ENCODE measurements at regions not wholly inside any gene's neighbourhood (a gene's known extent, or its start where the extent isn't known, plus 50 kb on each side); places are given as distances from the start of the nearest gene placed in this dataset.
A peak's percentile ranks its signal among the peaks of the same experiment; 100 is the strongest.

DNA sequence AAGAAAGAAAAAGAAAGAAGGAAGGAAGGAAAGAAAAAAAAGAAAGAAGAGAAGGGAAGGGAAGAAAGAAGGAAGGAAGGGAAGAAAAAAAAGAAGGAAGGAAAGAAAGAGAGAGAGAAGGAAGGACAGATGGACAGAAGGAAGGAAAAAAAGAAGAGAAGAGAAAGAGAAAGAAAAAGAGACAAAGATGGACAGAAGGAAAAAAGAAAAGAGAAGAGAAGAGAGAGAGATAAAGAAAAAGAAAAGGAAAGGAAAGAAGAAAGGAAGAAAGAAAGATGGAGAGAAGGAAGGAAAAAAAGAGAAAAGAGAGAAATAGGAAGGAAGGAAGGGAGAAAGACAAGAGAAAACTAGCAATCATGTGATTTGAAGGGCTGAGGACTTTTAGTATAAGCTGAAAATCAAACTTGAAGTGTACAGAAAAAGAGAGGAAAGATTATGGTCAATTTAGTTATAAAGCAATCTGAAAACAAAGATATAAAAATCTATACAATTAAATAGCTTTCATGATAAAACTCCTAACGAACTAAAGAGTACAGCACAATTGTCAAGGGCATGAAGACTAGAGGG, 115.3 kb downstream of the LTN1 start:
- BruUV-seq (replicated peaks), result no TSS peak
- Mint-ChIP-seq H3K9me3 (ENCODE audit: unreplicated experiment) (no peaks in the 10 kb centered on the region), H3K27ac (ENCODE audit: low read depth, unreplicated experiment) (peak overlapping the region; percentile 1), H3K4me1 (ENCODE audit: insufficient read depth, unreplicated experiment) (no peaks in the 10 kb centered on the region), H3K4me3 (ENCODE audit: unreplicated experiment) (no peak overlapping the region), H3K36me3 (ENCODE audit: insufficient read depth, unreplicated experiment) (peaks cover 51% of the 10 kb centered on the region), H3K27me3 (ENCODE audit: insufficient read depth, unreplicated experiment) (no peaks in the 10 kb centered on the region)
- ChIA-PET CTCF (no interaction called here), POLR2A (no interaction called here)
- DNase-seq (ENCODE audit: unreplicated experiment), result no peak
- intact Hi-C loops (cut with micrococcal nuclease), result no loop called here
- TF ChIP-seq, protein P1, sequence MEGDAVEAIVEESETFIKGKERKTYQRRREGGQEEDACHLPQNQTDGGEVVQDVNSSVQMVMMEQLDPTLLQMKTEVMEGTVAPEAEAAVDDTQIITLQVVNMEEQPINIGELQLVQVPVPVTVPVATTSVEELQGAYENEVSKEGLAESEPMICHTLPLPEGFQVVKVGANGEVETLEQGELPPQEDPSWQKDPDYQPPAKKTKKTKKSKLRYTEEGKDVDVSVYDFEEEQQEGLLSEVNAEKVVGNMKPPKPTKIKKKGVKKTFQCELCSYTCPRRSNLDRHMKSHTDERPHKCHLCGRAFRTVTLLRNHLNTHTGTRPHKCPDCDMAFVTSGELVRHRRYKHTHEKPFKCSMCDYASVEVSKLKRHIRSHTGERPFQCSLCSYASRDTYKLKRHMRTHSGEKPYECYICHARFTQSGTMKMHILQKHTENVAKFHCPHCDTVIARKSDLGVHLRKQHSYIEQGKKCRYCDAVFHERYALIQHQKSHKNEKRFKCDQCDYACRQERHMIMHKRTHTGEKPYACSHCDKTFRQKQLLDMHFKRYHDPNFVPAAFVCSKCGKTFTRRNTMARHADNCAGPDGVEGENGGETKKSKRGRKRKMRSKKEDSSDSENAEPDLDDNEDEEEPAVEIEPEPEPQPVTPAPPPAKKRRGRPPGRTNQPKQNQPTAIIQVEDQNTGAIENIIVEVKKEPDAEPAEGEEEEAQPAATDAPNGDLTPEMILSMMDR (IDR thresholded peaks at IDR 0.05; ENCODE audit: unreplicated experiment), result no peak

GRCh38 chr21:28875078-28875477, 117.6 kb downstream of the LTN1 start:
- no TSS peak for BruUV-seq (replicated peaks)
- no peaks in the 10 kb centered on the region for H3K9me3 Mint-ChIP-seq (ENCODE audit: unreplicated experiment)
- CTCF ChIA-PET, result interaction anchor here (1.3 kb wide), 1 partner anchor 10 kb away, joined by 4 read pairs; a partner anchor contains a TSS
- POLR2A ChIA-PET, result interaction anchor here (1.0 kb wide), 1 partner anchor 10 kb away, joined by 3 read pairs; a partner anchor contains a TSS
- peaks cover 36% of the 10 kb centered on the region for H3K36me3 Mint-ChIP-seq (ENCODE audit: insufficient read depth, unreplicated experiment)
- no peaks in the 10 kb centered on the region for H3K27me3 Mint-ChIP-seq (ENCODE audit: insufficient read depth, unreplicated experiment)
- TF ChIP-seq, protein P1 (IDR thresholded peaks at IDR 0.05; ENCODE audit: unreplicated experiment), result no peak
- intact Hi-C loops (cut with micrococcal nuclease), result no loop called here
- no peak for DNase-seq (ENCODE audit: unreplicated experiment)
- H3K4me1 Mint-ChIP-seq (ENCODE audit: insufficient read depth, unreplicated experiment), result peaks cover 10% of the 10 kb centered on the region
- H3K27ac Mint-ChIP-seq (ENCODE audit: low read depth, unreplicated experiment), result no peak overlapping the region
- H3K4me3 Mint-ChIP-seq (ENCODE audit: unreplicated experiment), result no peak overlapping the region

- Mint-ChIP-seq H3K27me3 (ENCODE audit: insufficient read depth, unreplicated experiment) (no peaks in the 10 kb centered on the region), H3K9me3 (ENCODE audit: unreplicated experiment) (no peaks in the 10 kb centered on the region), H3K4me3 (ENCODE audit: unreplicated experiment) (no peak overlapping the region), H3K4me1 (ENCODE audit: insufficient read depth, unreplicated experiment) (peaks cover 10% of the 10 kb centered on the region), H3K36me3 (ENCODE audit: insufficient read depth, unreplicated experiment) (peaks cover 18% of the 10 kb centered on the region), H3K27ac (ENCODE audit: low read depth, unreplicated experiment) (no peak overlapping the region)
- TF ChIP-seq, protein P1 (IDR thresholded peaks at IDR 0.05; ENCODE audit: unreplicated experiment), result no peak
- peak; percentile 57 for DNase-seq (ENCODE audit: unreplicated experiment)
- BruUV-seq (replicated peaks), result no TSS peak
- ChIA-PET CTCF (interaction anchor here (0.6 to 0.7 kb wide), 2 partner anchors 9 to 1200 kb away, joined by 4 read pairs; no protein-coding TSS in a partner anchor), POLR2A (interaction anchor here (0.7 to 3.2 kb wide), 3 partner anchors 8 to 134 kb away, joined by 3 to 17 read pairs (median 5); a partner anchor contains a TSS)
- intact Hi-C loops (cut with micrococcal nuclease), result no loop called here
These were observed 120.5 kb downstream of the LTN1 start for GRCh38 chr21:28872218-28872617.

DNA sequence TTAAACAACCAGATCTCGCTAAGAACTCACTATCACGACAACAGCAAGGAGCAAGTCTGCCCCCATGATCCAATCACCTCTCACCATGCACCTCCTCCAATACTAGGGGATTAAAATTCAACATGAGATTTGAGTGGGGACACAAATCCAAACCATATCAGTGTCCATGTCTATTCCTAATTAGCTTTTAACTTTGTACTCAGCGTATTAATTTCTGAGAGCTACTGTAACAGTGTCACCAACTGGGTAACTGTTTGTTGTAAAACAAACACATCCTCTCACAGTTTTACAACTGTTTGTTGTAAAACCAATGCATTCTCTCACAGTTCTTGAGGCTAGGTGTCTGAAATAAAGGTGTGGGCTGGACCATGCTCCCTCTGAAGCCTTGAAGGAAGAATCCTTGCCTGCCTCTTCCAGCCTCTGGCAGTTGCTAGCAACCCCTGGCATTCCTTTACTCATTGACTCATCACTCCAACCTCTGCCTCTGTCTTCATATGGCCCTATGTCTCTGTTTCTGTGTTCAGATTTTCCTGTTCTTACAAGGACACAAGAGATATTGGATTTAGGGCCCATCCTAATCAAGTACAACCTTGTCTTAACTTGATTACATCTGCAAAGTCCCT, 121.2 kb downstream of the LTN1 start:
- intact Hi-C loops (cut with micrococcal nuclease), result no loop called here
- H3K27ac Mint-ChIP-seq (ENCODE audit: low read depth, unreplicated experiment), result no peak overlapping the region
- H3K4me1 Mint-ChIP-seq (ENCODE audit: insufficient read depth, unreplicated experiment), result peaks cover 10% of the 10 kb centered on the region
- TF ChIP-seq, protein P1 (IDR thresholded peaks at IDR 0.05; ENCODE audit: unreplicated experiment), result no peak
- peaks cover 16% of the 10 kb centered on the region for H3K36me3 Mint-ChIP-seq (ENCODE audit: insufficient read depth, unreplicated experiment)
- ChIA-PET CTCF (interaction anchor here (0.9 kb wide), 1 partner anchor 126 kb away, joined by 3 read pairs; no protein-coding TSS in a partner anchor), POLR2A (interaction anchor here (0.7 to 3.2 kb wide), 5 partner anchors 9 to 135 kb away, joined by 3 to 17 read pairs (median 3); a partner anchor contains a TSS)
- H3K9me3 Mint-ChIP-seq (ENCODE audit: unreplicated experiment), result no peaks in the 10 kb centered on the region
- BruUV-seq (replicated peaks), result no TSS peak
- no peak overlapping the region for H3K4me3 Mint-ChIP-seq (ENCODE audit: unreplicated experiment)
- DNase-seq (ENCODE audit: unreplicated experiment), result peak; percentile 14
- H3K27me3 Mint-ChIP-seq (ENCODE audit: insufficient read depth, unreplicated experiment), result no peaks in the 10 kb centered on the region

Measured in MCF 10A (cell line).